GM23338 (cell line): ENCODE measurements at regions not wholly inside any gene's neighbourhood (a gene's known extent, or its start where the extent isn't known, plus 50 kb on each side); places are given as distances from the start of the nearest gene placed in this dataset.

ENCODE experiments used
- ATAC-seq: fragments of 200-7000 bp; cut with Tn5 transposase; 3 replicates; pipeline ENCODE4 v1.9.1; 2020
- DNase-seq: peaks from one replicate; pipeline ENCODE4 v3.0.0-alpha.2; 2015; ENCODE audit warnings: low spot score
- H2AFZ ChIP-seq: fragments of 200-600 bp; sonication (generic); 2 replicates; pipeline ENCODE4 v1.8.0; 2016; ENCODE audit warnings: antibody characterized with exemption, mild to moderate bottlenecking, moderate library complexity
- H3F3A ChIP-seq: fragments of 200-600 bp; sonication (generic); replicated peaks from 2 replicates; pipeline ENCODE4 v1.8.0; 2017; ENCODE audit warnings: antibody characterized with exemption, mixed run types, low read depth
- H3K27ac ChIP-seq: fragments of 200-600 bp; sonication (generic); 2 replicates; pipeline ENCODE4 v1.6.1; 2016; ENCODE audit warnings: low read depth
- H3K27me3 ChIP-seq: fragments of 200-600 bp; sonication (generic); 2 replicates; pipeline ENCODE4 v1.8.0; 2016; ENCODE audit warnings: mild to moderate bottlenecking, mixed run types, moderate library complexity; ENCODE audit not compliant: insufficient read depth
- H3K36me3 ChIP-seq: fragments of 200-600 bp; sonication (generic); 2 replicates; pipeline ENCODE4 v1.8.0; 2016; ENCODE audit warnings: mild to moderate bottlenecking; ENCODE audit not compliant: insufficient read depth
- H3K4me1 ChIP-seq: fragments of 200-600 bp; sonication (generic); 2 replicates; pipeline ENCODE4 v1.8.0; 2016; ENCODE audit warnings: mild to moderate bottlenecking, moderate library complexity; ENCODE audit not compliant: insufficient read depth
- H3K4me2 ChIP-seq: fragments of 200-600 bp; sonication (generic); 2 replicates; pipeline ENCODE4 v1.7.1; 2017; ENCODE audit warnings: mixed run types
- H3K4me3 ChIP-seq: fragments of 200-600 bp; sonication (generic); 2 replicates; pipeline ENCODE4 v1.6.1; 2016; ENCODE audit warnings: mixed run types
- H3K79me2 ChIP-seq: fragments of 200-600 bp; sonication (generic); replicated peaks from 2 replicates; pipeline ENCODE4 v1.8.0; 2017; ENCODE audit warnings: mild to moderate bottlenecking; ENCODE audit not compliant: insufficient read depth
- H3K9me2 ChIP-seq: fragments of 200-600 bp; sonication (generic); 2 replicates; pipeline ENCODE4 v1.8.0; 2017; ENCODE audit not compliant: insufficient read depth
- H4K20me1 ChIP-seq: fragments of 200-600 bp; sonication (generic); replicated peaks from 2 replicates; pipeline ENCODE4 v1.8.0; 2017; ENCODE audit warnings: mild to moderate bottlenecking; ENCODE audit not compliant: insufficient read depth
- H3K27ac Mint-ChIP-seq: 2 replicates; pipeline ENCODE4 v1.8.0; 2020; ENCODE audit warnings: inconsistent platforms, mild to moderate bottlenecking, moderate library complexity, mixed read lengths
- H3K27me3 Mint-ChIP-seq: 3 replicates; pipeline ENCODE4 v1.8.0; 2022; ENCODE audit warnings: low read depth, mild to moderate bottlenecking, moderate library complexity, mixed read lengths, inconsistent platforms; ENCODE audit not compliant: insufficient read depth, poor library complexity
- H3K36me3 Mint-ChIP-seq: 3 replicates; pipeline ENCODE4 v1.8.0; 2021; ENCODE audit warnings: low read depth, mild to moderate bottlenecking, inconsistent platforms, moderate library complexity, mixed read lengths
- H3K4me1 Mint-ChIP-seq: 3 replicates; pipeline ENCODE4 v1.8.0; 2020; ENCODE audit warnings: mild to moderate bottlenecking, inconsistent platforms, mixed read lengths
- H3K4me3 Mint-ChIP-seq: 3 replicates; pipeline ENCODE4 v1.8.0; 2021; ENCODE audit warnings: moderate library complexity, mild to moderate bottlenecking, inconsistent platforms, mixed read lengths
- H3K9me3 Mint-ChIP-seq: 3 replicates; pipeline ENCODE4 v1.8.0; 2020; ENCODE audit warnings: moderate library complexity, mild to moderate bottlenecking, inconsistent platforms, mixed read lengths
- CREB1 ChIP-seq: fragments of 250-450 bp; sonication (Bioruptor Pico); IDR thresholded peaks from 2 replicates; pipeline ENCODE4 v1.5.0; 2020; ENCODE audit warnings: low read depth, mild to moderate bottlenecking, moderate library complexity
- CTCF ChIP-seq, 2 experiments: fragments of 200-600 bp in 1 of 2; sonication (generic) in 1 of 2; conservative IDR thresholded peaks; 2 replicates each; pipeline versions ENCODE4 v1.5.1 to v1.6.1; 2016 to 2017; ENCODE audit warnings: antibody characterized with exemption in 2 of 2, low read depth in 2 of 2, mild to moderate bottlenecking in 2 of 2, moderate library complexity in 1 of 2
- ETS1 ChIP-seq: IDR thresholded peaks from 2 replicates; pipeline ENCODE4 v1.6.1; 2016; ENCODE audit warnings: antibody characterized with exemption
- EZH2 ChIP-seq: fragments of 200-600 bp; sonication (generic); IDR thresholded peaks from one replicate; pipeline ENCODE4 v1.8.0; 2017; ENCODE audit warnings: antibody characterized with exemption, mild to moderate bottlenecking, low read depth; ENCODE audit not compliant: unreplicated experiment
- EZH2phosphoT487 ChIP-seq: fragments of 200-600 bp; sonication (generic); IDR thresholded peaks from one replicate; pipeline ENCODE4 v1.8.1; 2018; ENCODE audit warnings: antibody characterized with exemption; ENCODE audit not compliant: unreplicated experiment
- JUNB ChIP-seq: IDR thresholded peaks from one replicate; pipeline ENCODE4 v1.6.1; 2016; ENCODE audit warnings: antibody characterized with exemption; ENCODE audit not compliant: unreplicated experiment
- NANOG ChIP-seq: IDR thresholded peaks from 2 replicates; pipeline ENCODE4 v1.6.1; 2016; ENCODE audit warnings: antibody characterized with exemption, borderline replicate concordance
- POLR2AphosphoS5 ChIP-seq: IDR thresholded peaks from 2 replicates; pipeline ENCODE4 v1.6.1; 2016; ENCODE audit warnings: antibody characterized with exemption, low read depth
- STAT1 ChIP-seq: IDR thresholded peaks from one replicate; pipeline ENCODE4 v1.6.1; 2016; ENCODE audit warnings: antibody characterized with exemption; ENCODE audit not compliant: unreplicated experiment
- ZNF462 ChIP-seq: fragments of 250-450 bp; sonication (Bioruptor Pico); IDR thresholded peaks from 2 replicates; pipeline ENCODE4 v1.5.0; 2020; ENCODE audit warnings: mild to moderate bottlenecking, moderate library complexity

GRCh38 chr18:22337306-22337705, 80.4 kb downstream of the CTAGE1 start:
- no peak overlapping the region for H2AFZ ChIP-seq
- no peak overlapping the region for H3K27ac Mint-ChIP-seq
- H3K36me3 Mint-ChIP-seq: no peaks in the 10 kb centered on the region
- peaks cover 11% of the 10 kb centered on the region for H3K27me3 Mint-ChIP-seq
- H3K4me3 ChIP-seq: no peak overlapping the region
- TF ChIP-seq ETS1 (no peak), POLR2AphosphoS5 (no peak), EZH2phosphoT487 (no peak), STAT1 (no peak)
- peaks cover 1% of the 10 kb centered on the region; the same call in 1 of the 2 replicates for H3K27me3 ChIP-seq
- no peaks in the 10 kb centered on the region for H3K4me1 ChIP-seq
- H3K4me1 Mint-ChIP-seq: peaks cover 5% of the 10 kb centered on the region; the same call in 2 of the 3 replicates
- DNase-seq (no peak), ATAC-seq (no peak)
- H3F3A ChIP-seq: no peaks in the 10 kb centered on the region
- no peaks in the 10 kb centered on the region for H3K9me3 Mint-ChIP-seq
- H3K4me2 ChIP-seq: no peak overlapping the region
- no peaks in the 10 kb centered on the region for H3K9me2 ChIP-seq
- H3K4me3 Mint-ChIP-seq: no peak overlapping the region
- H4K20me1 ChIP-seq: no peaks in the 10 kb centered on the region
- no peaks in the 10 kb centered on the region for H3K79me2 ChIP-seq
- H3K27ac ChIP-seq: no peak overlapping the region
- no peaks in the 10 kb centered on the region for H3K36me3 ChIP-seq

- no peaks in the 10 kb centered on the region for H3K9me3 Mint-ChIP-seq
- peaks cover 11% of the 10 kb centered on the region; the same call in 2 of the 3 replicates for H3K4me1 Mint-ChIP-seq
- Histone ChIP-seq H3K27me3 (peaks cover 10% of the 10 kb centered on the region), H4K20me1 (no peaks in the 10 kb centered on the region), H3K36me3 (no peaks in the 10 kb centered on the region), H3K4me2 (no peak overlapping the region), H3K4me1 (peaks cover 3% of the 10 kb centered on the region), H3K9me2 (no peaks in the 10 kb centered on the region), H3K4me3 (no peak overlapping the region), H2AFZ (no peak overlapping the region), H3K27ac (no peak overlapping the region), H3K79me2 (no peaks in the 10 kb centered on the region), H3F3A (no peaks in the 10 kb centered on the region)
- H3K27me3 Mint-ChIP-seq: peaks cover 13% of the 10 kb centered on the region
- ATAC-seq: no peak
- no peak for DNase-seq
- H3K36me3 Mint-ChIP-seq: no peaks in the 10 kb centered on the region
- TF ChIP-seq JUNB (no peak), ZNF462 (no peak), NANOG (no peak), CREB1 (no peak), EZH2 (no peak), CTCF (conservative IDR thresholded peaks at IDR 0.05; ENCODE audit: low read depth in 2 of 2) (no peak)
- no peak overlapping the region for H3K27ac Mint-ChIP-seq
- H3K4me3 Mint-ChIP-seq: no peak overlapping the region
Observed at GRCh38 chr18:22336406-22336805, 81.3 kb downstream of the CTAGE1 start.
